ENCODE measurements at regions not wholly inside any gene's neighbourhood (a gene's known extent, or its start where the extent isn't known, plus 50 kb on each side); places are given as distances from the start of the nearest gene placed in this dataset.

GRCh38 chr1:80375109-80375508 is 1368.6 kb upstream of the ADGRL4 start:
- DNase-seq (ENCODE audit: extremely low read depth, insufficient read length): no peak
- no peaks in the 10 kb centered on the region for H3K36me3 ChIP-seq (ENCODE audit: control insufficient read depth, insufficient read depth, low read length)
- no peak overlapping the region for H3K4me3 ChIP-seq (replicated peaks; ENCODE audit: low read depth, low read length)
- no peak for TF ChIP-seq CTCF (IDR thresholded peaks at IDR 0.05; ENCODE audit: insufficient read depth, low read length, poor library complexity, severe bottlenecking)
- no peaks in the 10 kb centered on the region for H3K27me3 ChIP-seq (replicated peaks; ENCODE audit: control insufficient read depth, insufficient read depth, low read length)

- Histone ChIP-seq H3K36me3 (ENCODE audit: control insufficient read depth, insufficient read depth, low read length) (no peaks in the 10 kb centered on the region), H3K4me3 (replicated peaks; ENCODE audit: low read depth, low read length) (no peak overlapping the region), H3K27me3 (replicated peaks; ENCODE audit: control insufficient read depth, insufficient read depth, low read length) (no peaks in the 10 kb centered on the region)
- no peak for DNase-seq (ENCODE audit: extremely low read depth, insufficient read length)
- no peak for TF ChIP-seq CTCF (IDR thresholded peaks at IDR 0.05; ENCODE audit: insufficient read depth, low read length, poor library complexity, severe bottlenecking)
Observed at GRCh38 chr1:80369780-80370179, 1363.2 kb upstream of the ADGRL4 start.

- Histone ChIP-seq H3K27me3 (replicated peaks; ENCODE audit: control insufficient read depth, insufficient read depth, low read length) (no peaks in the 10 kb centered on the region), H3K36me3 (ENCODE audit: control insufficient read depth, insufficient read depth, low read length) (no peaks in the 10 kb centered on the region), H3K4me3 (replicated peaks; ENCODE audit: low read depth, low read length) (no peak overlapping the region)
- DNase-seq (ENCODE audit: extremely low read depth, insufficient read length): no peak
- no peak for TF ChIP-seq CTCF (IDR thresholded peaks at IDR 0.05; ENCODE audit: insufficient read depth, low read length, poor library complexity, severe bottlenecking)
Observed at GRCh38 chr1:80367058-80367457, 1360.5 kb upstream of the ADGRL4 start.

- H3K36me3 ChIP-seq (ENCODE audit: control insufficient read depth, insufficient read depth, low read length): no peaks in the 10 kb centered on the region
- no peak for DNase-seq (ENCODE audit: extremely low read depth, insufficient read length)
- TF ChIP-seq CTCF (IDR thresholded peaks at IDR 0.05; ENCODE audit: insufficient read depth, low read length, poor library complexity, severe bottlenecking): no peak
- no peaks in the 10 kb centered on the region for H3K27me3 ChIP-seq (replicated peaks; ENCODE audit: control insufficient read depth, insufficient read depth, low read length)
- no peak overlapping the region for H3K4me3 ChIP-seq (replicated peaks; ENCODE audit: low read depth, low read length)
Observed at GRCh38 chr1:80365359-80366021, 1359.0 kb upstream of the ADGRL4 start.

GRCh38 chr1:80363689-80364475 is 1357.4 kb upstream of the ADGRL4 start:
- Histone ChIP-seq H3K4me3 (replicated peaks; ENCODE audit: low read depth, low read length) (no peak overlapping the region), H3K36me3 (ENCODE audit: control insufficient read depth, insufficient read depth, low read length) (no peaks in the 10 kb centered on the region), H3K27me3 (replicated peaks; ENCODE audit: control insufficient read depth, insufficient read depth, low read length) (no peaks in the 10 kb centered on the region)
- no peak for TF ChIP-seq CTCF (IDR thresholded peaks at IDR 0.05; ENCODE audit: insufficient read depth, low read length, poor library complexity, severe bottlenecking)
- DNase-seq (ENCODE audit: extremely low read depth, insufficient read length): no peak

Measured in GM06990 (cell line).